GM10266 (cell line): ENCODE measurements at regions not wholly inside any gene's neighbourhood (a gene's known extent, or its start where the extent isn't known, plus 50 kb on each side); places are given as distances from the start of the nearest gene placed in this dataset.

Experiments used
- DNase-seq: peaks from one replicate; pipeline ENCODE4 v3.0.0; 2012; ENCODE audit errors: extremely low spot score
- TF ChIP-seq, protein P1 (sequence below): IDR thresholded peaks from 2 replicates; pipeline ENCODE4 v1.5.1; 2012; ENCODE audit warnings: mild to moderate bottlenecking, low read depth; ENCODE audit not compliant: control insufficient read depth, insufficient read depth; ENCODE audit errors: missing control alignments

DNA sequence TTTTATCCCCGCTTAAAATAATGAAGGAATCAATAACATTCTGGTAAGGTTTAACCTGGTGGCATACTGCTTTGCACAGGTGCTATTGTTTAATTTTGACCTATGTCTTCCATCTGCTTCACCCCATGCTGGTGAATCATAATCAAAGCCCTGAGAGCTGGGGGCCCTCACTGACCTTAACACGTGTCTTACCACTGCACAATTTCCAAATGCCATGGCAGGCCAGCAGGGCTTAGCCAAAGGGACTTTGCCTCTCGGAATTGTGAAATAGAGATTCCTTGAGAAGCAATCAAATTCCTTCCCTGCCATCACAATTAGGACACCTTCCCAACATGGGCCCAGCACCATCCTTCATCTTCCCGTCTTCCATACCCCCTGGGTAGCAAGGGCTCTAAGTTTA is 242.6 kb upstream of the THBS1 start:
- no peak for DNase-seq
- TF ChIP-seq, protein P1, sequence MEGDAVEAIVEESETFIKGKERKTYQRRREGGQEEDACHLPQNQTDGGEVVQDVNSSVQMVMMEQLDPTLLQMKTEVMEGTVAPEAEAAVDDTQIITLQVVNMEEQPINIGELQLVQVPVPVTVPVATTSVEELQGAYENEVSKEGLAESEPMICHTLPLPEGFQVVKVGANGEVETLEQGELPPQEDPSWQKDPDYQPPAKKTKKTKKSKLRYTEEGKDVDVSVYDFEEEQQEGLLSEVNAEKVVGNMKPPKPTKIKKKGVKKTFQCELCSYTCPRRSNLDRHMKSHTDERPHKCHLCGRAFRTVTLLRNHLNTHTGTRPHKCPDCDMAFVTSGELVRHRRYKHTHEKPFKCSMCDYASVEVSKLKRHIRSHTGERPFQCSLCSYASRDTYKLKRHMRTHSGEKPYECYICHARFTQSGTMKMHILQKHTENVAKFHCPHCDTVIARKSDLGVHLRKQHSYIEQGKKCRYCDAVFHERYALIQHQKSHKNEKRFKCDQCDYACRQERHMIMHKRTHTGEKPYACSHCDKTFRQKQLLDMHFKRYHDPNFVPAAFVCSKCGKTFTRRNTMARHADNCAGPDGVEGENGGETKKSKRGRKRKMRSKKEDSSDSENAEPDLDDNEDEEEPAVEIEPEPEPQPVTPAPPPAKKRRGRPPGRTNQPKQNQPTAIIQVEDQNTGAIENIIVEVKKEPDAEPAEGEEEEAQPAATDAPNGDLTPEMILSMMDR, result no peak

DNA sequence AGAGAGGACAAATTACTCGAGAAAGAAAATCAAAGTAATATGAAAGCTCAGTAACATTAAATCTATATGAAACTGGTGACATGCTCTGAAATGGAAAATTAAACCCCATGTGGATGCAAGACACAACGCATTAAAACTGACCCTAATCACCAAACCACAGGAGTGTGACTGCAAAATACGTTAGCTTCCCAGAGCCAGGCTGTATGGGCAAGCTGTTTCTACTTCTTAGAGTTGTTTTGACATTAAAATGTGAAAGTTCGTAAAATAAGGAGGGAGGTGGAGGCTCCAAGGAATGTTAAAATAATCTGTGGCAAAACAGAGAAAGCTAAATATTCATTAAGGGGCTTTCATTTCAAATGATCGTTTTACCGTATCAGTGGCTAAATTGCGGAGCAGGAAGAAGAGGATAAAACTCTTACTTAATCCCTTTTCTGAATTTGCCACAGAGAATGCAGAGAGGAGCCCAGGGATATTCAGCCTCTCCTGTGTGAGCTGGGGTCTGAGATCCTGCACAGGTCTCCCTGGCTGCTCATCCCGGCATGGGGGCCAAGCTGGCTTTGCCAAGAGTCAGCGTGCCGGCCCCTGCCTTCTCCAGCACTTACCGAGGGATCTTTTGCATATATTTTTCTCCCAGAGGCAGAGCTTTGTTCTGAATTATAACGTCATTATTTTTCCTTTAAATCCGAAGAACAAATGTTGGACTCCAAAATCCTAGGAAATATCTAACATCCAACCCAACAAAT is 239.8 kb upstream of the THBS1 start:
- TF ChIP-seq, protein P1, result no peak
- no peak for DNase-seq

DNA sequence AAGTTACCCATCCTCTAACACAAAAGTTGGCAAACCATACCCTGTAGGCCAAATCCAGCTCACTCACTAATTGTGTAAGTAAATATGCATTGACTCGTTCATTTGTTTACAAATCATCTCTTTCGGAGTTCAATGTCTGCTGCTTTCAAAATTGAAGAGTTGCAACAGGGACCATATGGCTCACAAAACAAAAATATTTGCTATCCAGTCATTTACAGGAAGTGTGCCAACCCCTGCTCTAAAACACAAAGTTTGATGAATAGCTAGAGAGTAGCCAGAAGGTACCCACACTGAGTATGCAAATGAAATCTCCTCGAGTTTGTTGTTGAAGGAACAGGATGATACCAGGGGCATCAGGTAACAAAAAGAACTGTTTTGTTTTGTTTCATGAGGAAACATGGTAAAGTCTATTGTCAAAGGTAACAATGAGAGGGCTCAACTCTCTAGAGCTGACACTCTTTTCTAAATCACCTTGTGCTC is 236.2 kb upstream of the THBS1 start:
- DNase-seq, result no peak
- TF ChIP-seq, protein P1, result no peak

DNA sequence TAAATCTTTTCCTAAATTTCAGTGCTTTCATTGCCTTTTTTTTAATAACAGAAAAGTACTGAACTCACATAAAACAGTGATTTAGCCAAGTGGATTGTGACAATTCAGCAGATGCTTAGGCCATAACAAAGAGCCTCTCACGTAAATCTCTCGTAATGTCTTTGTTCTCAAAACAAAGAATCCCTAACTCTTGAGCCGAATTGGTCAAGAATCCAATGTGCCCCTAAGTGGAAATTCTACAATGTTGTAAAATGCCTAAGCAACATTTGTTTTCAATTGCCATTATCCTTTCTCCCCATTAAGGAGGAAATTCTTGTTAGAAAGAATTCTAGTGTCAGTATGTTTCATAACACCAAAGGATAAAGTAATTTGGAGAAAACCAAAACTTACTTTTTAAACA is 235.7 kb upstream of the THBS1 start:
- TF ChIP-seq, protein P1, result no peak
- DNase-seq, result no peak

DNA sequence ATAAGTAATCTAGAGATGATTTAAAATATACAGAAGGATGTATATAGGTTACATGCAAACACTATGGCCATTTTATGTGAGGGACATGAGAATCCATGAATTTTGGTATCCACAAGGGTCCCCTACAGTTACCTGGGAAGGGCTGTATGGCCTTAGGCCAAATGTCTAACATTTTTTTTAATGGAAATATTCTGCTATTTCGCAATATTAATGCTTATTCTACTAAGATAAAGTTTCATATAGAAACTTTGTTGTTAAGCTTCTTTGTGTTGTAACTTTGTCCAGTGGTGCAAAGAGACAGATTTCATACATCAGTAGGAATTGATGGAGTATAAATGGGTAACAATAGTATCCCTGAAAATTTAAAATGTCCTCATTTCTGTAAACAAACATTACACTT is 233.4 kb upstream of the THBS1 start:
- TF ChIP-seq, protein P1, result no peak
- no peak for DNase-seq

DNA sequence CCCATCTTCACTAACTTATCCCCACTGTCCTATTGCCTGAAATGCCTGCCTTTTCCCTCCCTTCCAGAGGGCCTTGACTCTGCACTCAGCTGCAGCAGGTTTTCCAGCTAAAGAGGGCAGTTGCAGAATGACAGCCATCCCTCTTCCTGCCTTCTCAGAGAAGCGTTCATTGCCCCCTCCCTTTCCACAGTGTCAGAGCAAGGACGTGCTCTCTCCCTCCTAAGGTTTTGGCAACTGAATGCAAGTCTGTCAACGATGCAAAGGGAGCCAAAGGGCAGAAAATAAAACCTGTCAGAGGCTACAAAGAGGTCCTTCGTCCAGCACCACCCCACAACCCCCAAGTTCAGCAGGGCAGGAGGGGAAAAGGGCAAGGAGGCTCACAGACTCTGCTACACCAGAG is 230.1 kb upstream of the THBS1 start:
- no peak for DNase-seq
- TF ChIP-seq, protein P1, result no peak

DNA sequence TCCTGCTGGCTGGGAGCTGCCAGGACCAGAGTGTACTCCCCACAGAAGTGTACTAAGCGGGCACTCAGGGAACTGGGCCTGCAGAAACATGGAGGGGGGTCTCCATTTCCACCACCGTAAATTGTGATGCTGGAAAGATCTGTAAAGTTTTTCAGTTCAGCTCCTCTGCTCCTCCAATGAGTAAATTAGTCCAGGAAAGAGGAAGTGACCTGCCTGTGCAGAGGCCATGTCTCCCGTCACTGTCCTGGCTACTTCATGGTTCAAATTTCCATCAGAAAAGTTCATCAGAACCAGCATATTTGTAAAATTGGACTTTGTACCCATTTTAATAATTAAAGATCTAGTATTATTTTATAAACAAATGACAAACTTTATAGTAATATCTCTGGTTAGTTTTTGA is 226.7 kb upstream of the THBS1 start:
- TF ChIP-seq, protein P1, result no peak
- no peak for DNase-seq
